H1 (cell line): ENCODE measurements at regions not wholly inside any gene's neighbourhood (a gene's known extent, or its start where the extent isn't known, plus 50 kb on each side); places are given as distances from the start of the nearest gene placed in this dataset.

ENCODE experiments used
- CREB1 ChIP-seq: IDR thresholded peaks from 2 replicates; pipeline ENCODE4 v1.6.1; 2012; ENCODE audit warnings: inconsistent platforms
- CTCF ChIP-seq, 3 experiments: IDR thresholded peaks; 1 replicate in 2 of 3; 2 replicates in 1 of 3; pipeline versions ENCODE4 v1.5.1 to v1.6.1; 2011; ENCODE audit warnings: low read length in 3 of 3, mild to moderate bottlenecking in 3 of 3, inconsistent platforms in 2 of 3, low read depth in 1 of 3, moderate library complexity in 1 of 3; ENCODE audit not compliant: insufficient read depth in 1 of 3; ENCODE audit errors: control extremely low read depth in 1 of 3
- POLR2A ChIP-seq, 2 experiments: IDR thresholded peaks; 1 replicate in 1 of 2; 2 replicates in 1 of 2; pipeline ENCODE4 v1.6.1; 2011; ENCODE audit warnings: low read depth in 2 of 2, low read length in 2 of 2, mild to moderate bottlenecking in 2 of 2; ENCODE audit errors: control extremely low read depth in 1 of 2
- RFX5 ChIP-seq: IDR thresholded peaks from 2 replicates; pipeline ENCODE4 v1.6.1; 2011; ENCODE audit warnings: low read depth, low read length, improper control_type of control experiment, borderline replicate concordance
- SP4 ChIP-seq: IDR thresholded peaks from 2 replicates; pipeline ENCODE4 v1.6.1; 2012; ENCODE audit warnings: low read length, inconsistent platforms
- USF2 ChIP-seq: IDR thresholded peaks from 2 replicates; pipeline ENCODE4 v1.6.1; 2011; ENCODE audit warnings: low read length, improper control_type of control experiment

- TF ChIP-seq CREB1 (no peak), CTCF (IDR thresholded peaks at IDR 0.05; ENCODE audit: control extremely low read depth in 1 of 3, insufficient read depth in 1 of 3, low read depth in 1 of 3, low read length in 3 of 3) (no peak), USF2 (no peak), POLR2A (IDR thresholded peaks at IDR 0.05; ENCODE audit: control extremely low read depth in 1 of 2, low read depth in 2 of 2, low read length in 2 of 2) (no peak), SP4 (no peak), RFX5 (no peak)
These were observed 379.0 kb downstream of the GBE1 start for GRCh38 chr3:81382470-81382869.
